ENCODE measurements at regions not wholly inside any gene's neighbourhood (a gene's known extent, or its start where the extent isn't known, plus 50 kb on each side); places are given as distances from the start of the nearest gene placed in this dataset.

DNA sequence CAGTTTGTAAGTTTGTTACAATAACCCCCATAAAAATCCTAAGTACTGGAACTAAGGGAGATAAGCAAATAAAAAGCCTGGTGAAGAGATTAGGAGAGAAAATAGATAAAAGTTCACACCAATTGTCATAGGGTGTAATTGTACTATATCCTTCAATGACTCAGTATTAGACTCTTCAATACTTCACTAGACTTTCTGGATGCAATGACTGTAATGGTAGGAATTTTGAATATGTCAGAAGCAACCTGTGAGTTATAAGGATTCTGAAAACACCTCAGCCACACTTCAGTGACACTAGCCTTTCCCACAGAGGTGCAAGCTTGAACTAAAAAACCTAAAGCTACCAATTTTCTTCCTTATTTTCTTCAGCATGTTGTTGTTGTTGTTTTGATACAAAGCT lies 147.9 kb downstream of the PTGER3 start:
- Histone ChIP-seq H3K36me3 (replicated peaks; ENCODE audit: control insufficient read depth, insufficient read depth, low read length) (no peaks in the 10 kb centered on the region), H3K27me3 (ENCODE audit: control insufficient read depth, insufficient read depth, low read length) (no peaks in the 10 kb centered on the region), H3K4me3 (ENCODE audit: insufficient read depth, low read depth, low read length) (no peak overlapping the region)
- no peak for DNase-seq

DNA sequence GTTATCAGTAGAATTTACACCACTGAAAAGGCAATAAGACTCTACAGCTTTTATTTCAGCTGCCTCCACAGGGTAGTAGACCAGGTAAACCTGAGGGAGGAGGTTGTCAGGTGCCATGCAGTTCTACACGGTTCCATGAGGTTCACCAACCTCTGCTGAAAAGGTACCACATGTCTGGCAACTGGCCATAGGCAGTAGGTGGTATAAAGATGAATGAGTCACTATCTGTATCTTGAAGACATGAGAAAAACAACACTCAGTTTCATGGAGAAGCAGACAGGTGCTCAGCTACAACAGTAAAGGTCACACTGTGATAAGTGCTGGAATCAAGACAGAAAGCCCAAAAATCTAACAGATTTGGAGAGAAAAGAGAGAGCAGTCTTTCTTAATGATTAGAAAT lies 145.4 kb downstream of the PTGER3 start:
- no peak for DNase-seq
- H3K4me3 ChIP-seq (ENCODE audit: insufficient read depth, low read depth, low read length), result no peak overlapping the region
- H3K27me3 ChIP-seq (ENCODE audit: control insufficient read depth, insufficient read depth, low read length), result no peaks in the 10 kb centered on the region
- no peaks in the 10 kb centered on the region for H3K36me3 ChIP-seq (replicated peaks; ENCODE audit: control insufficient read depth, insufficient read depth, low read length)

DNA sequence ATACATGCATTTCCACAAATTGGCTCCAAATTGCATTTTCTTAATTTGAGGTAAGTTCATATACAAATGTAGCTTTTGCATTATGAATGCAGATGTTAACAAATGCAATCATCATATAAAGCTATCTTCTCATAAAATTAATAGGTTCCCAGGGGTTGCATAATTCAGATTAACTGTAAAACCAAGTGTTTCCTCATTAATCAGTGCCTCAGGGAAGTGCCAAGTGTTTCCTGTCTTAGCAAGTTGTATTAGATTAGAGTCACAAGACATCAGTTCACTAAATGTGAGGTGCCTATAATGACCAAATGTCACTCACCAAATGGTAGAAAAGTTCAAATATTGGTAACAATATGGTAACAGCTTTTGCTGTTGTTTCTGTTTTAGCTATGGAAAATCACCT lies 140.8 kb downstream of the PTGER3 start:
- Histone ChIP-seq H3K36me3 (replicated peaks; ENCODE audit: control insufficient read depth, insufficient read depth, low read length) (no peaks in the 10 kb centered on the region), H3K27me3 (ENCODE audit: control insufficient read depth, insufficient read depth, low read length) (no peaks in the 10 kb centered on the region), H3K4me3 (ENCODE audit: insufficient read depth, low read depth, low read length) (no peak overlapping the region)
- DNase-seq, result no peak

DNA sequence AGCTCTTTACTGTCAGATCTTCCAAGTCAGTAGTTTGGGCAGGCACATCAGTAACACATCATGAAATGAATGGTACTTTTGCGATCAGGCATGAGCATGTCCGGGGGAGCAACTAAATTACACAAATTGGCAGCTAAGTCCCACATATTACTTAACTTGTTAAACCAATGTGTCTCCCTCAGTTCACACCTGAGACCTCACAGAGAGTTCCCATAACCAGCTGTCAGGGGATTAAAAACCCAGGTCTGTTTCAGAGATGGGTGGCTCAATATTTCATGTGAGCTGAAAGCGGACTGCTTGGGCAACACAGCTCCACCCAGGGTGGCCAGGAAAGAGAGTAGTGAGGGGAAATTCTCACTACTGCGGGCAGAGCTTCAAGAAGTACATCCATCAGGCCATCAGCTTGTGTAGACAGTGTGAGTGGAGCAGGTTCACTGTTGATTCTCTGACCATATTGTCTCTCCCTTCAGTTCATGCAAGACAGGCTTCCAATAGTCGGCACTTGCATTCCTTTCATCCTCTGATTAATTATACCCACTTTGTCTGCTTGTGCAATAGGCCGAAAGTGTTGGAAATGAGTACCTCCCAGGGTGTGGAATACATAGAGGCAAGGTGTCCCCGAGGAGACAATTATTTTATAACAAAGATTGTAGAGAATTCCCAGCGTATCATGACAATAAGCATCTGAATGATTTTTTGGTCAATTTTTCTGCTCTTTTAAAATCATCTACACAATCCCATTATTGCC lies 139.9 kb downstream of the PTGER3 start:
- no peaks in the 10 kb centered on the region for H3K36me3 ChIP-seq (replicated peaks; ENCODE audit: control insufficient read depth, insufficient read depth, low read length)
- no peaks in the 10 kb centered on the region for H3K27me3 ChIP-seq (ENCODE audit: control insufficient read depth, insufficient read depth, low read length)
- H3K4me3 ChIP-seq (ENCODE audit: insufficient read depth, low read depth, low read length), result no peak overlapping the region
- DNase-seq, result no peak

DNA sequence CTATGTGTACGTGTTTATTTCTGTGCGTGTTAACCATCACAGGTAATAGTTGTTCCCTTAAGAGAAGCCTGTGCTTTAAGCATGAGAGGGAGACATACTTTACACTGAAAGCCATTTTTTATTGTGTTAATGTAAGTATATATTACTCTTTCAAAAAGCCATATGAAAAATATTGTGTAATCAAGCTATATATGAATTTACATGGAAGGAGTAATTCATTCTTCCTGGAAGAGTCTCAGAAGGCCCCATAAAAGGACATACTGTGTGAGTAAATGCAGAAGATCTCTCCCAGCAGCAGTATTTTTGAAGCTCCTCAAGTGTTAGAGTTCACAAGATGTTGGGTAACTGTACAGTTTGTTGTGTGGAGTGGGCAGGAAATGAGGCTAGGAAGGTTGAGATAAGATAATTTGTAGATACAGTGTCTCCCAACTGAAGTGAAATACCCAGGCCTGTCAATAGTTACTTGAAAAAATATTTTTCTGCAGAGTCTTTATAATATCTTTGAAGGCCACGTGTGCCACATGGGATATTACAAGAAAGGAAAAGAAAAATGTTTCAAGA lies 138.3 kb downstream of the PTGER3 start:
- no peak overlapping the region for H3K4me3 ChIP-seq (ENCODE audit: insufficient read depth, low read depth, low read length)
- H3K36me3 ChIP-seq (replicated peaks; ENCODE audit: control insufficient read depth, insufficient read depth, low read length), result no peaks in the 10 kb centered on the region
- no peaks in the 10 kb centered on the region for H3K27me3 ChIP-seq (ENCODE audit: control insufficient read depth, insufficient read depth, low read length)
- no peak for DNase-seq

DNA sequence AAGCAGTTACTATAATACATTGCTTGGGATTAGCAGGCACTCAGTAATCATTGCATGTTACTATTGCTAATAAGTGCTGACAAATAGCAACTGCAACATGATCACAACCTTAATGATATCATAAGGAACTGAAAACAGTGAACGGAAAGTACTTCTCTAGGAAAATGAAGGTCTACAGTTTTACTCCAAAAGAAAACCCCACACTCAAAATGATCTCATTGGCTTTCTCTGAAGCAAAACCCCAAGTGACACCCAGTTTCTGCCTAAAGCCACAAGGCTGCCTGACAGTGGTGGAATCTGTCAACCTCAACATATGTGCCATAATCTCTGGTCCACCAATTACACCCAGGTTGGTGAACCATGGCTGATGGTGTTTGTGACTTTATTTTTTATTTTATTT lies 137.6 kb downstream of the PTGER3 start:
- Histone ChIP-seq H3K4me3 (ENCODE audit: insufficient read depth, low read depth, low read length) (no peak overlapping the region), H3K36me3 (replicated peaks; ENCODE audit: control insufficient read depth, insufficient read depth, low read length) (no peaks in the 10 kb centered on the region), H3K27me3 (ENCODE audit: control insufficient read depth, insufficient read depth, low read length) (no peaks in the 10 kb centered on the region)
- no peak for DNase-seq

DNA sequence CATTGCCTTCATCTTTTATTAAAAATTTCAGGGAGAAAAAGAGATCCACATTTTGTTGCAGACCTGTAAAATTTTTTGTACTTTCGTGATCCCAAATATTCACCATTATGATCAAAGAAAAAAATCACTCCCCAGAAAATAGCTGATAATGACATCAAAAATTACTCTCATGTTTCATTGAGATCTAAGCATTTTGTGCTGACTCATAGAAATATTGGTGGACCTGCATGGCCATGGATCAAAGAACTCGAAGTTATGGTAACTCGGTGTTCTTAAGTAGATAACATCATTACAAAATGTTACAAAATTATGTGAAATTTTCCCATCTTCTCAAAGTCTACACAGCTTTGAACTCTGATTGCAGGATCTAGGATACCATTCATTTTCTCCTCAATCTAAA lies 135.8 kb downstream of the PTGER3 start:
- H3K36me3 ChIP-seq (replicated peaks; ENCODE audit: control insufficient read depth, insufficient read depth, low read length), result no peaks in the 10 kb centered on the region
- DNase-seq, result no peak
- no peak overlapping the region for H3K4me3 ChIP-seq (ENCODE audit: insufficient read depth, low read depth, low read length)
- H3K27me3 ChIP-seq (ENCODE audit: control insufficient read depth, insufficient read depth, low read length), result no peaks in the 10 kb centered on the region

DNA sequence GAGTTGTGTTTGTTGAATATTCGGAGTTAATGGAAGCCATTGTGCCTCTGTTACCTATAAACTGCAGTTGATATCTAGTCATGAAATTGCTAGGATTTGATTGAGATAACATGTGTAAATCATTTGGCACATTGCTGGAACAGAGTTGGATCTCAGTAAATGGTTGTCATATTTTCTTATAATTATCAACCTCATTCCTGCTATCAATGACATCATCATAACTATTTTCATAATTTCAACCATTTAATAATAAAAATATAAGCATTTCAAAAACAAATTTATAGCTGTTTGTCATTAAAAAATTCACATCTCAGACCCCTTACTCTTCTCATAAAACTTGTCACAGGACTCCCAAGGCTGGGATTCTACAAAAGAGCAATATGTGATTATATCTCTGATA lies 133.4 kb downstream of the PTGER3 start:
- Histone ChIP-seq H3K4me3 (ENCODE audit: insufficient read depth, low read depth, low read length) (no peak overlapping the region), H3K27me3 (ENCODE audit: control insufficient read depth, insufficient read depth, low read length) (no peaks in the 10 kb centered on the region), H3K36me3 (replicated peaks; ENCODE audit: control insufficient read depth, insufficient read depth, low read length) (no peaks in the 10 kb centered on the region)
- DNase-seq, result no peak

DNA sequence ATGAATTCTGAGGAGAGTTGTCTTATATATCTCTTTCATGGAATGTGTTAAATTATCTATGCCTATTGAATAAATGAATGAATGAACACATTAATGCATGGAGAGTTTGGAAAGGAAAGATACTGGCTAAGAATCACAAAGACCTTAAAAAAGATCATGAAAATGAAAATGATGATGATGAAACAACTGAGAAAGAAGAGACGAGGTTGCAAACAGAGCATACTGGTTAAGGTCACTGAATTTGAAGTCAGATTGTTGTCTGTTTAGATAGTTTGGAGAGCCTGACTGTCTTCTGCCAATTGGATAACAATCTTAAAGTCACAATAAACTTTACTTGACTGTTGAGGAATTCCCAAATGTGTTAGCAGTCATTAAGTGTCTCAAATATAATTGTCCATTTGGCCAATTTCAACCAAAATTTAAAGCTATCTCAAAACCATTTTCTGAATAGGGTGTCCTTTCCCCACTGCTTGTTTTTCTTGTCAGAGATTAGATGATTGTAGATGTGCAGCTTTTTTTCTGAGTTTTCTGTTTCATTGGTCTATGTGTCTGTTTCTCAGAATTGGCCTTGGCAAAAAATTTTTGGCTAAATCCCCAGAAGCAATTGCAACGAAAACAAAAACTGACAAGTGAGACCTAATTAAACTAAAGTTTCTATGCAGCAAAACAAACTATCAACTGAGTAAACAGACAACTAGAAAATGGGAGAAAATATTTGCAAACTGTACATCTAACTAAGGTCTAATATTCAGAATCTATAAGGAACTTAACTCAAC lies 132.2 kb downstream of the PTGER3 start:
- no peak overlapping the region for H3K4me3 ChIP-seq (ENCODE audit: insufficient read depth, low read depth, low read length)
- DNase-seq, result no peak

DNA sequence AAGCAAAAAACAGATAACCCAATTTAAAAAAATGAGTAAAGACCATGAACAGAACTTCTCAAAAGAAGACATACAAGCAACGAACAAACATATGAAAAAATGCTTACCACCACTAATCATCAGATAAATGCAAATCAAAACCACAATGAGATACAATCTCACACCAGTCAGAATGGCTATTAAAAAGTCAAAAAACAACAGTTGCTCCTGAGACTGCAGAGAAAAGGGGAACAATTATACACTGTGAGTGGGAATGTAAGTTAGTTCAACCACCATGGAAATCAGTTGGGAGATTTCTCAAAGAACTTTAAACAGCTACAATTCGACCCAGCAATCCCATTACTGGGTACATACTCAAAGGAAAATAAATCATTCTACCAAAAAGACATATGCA lies 131.6 kb downstream of the PTGER3 start:
- Histone ChIP-seq H3K36me3 (replicated peaks; ENCODE audit: control insufficient read depth, insufficient read depth, low read length) (no peaks in the 10 kb centered on the region), H3K4me3 (ENCODE audit: insufficient read depth, low read depth, low read length) (no peak overlapping the region), H3K27me3 (ENCODE audit: control insufficient read depth, insufficient read depth, low read length) (no peaks in the 10 kb centered on the region)
- DNase-seq, result no peak

More for the DNA sequence above, 132.2 kb downstream of the PTGER3 start:
- Histone ChIP-seq H3K36me3 (replicated peaks; ENCODE audit: control insufficient read depth, insufficient read depth, low read length) (no peaks in the 10 kb centered on the region), H3K27me3 (ENCODE audit: control insufficient read depth, insufficient read depth, low read length) (no peaks in the 10 kb centered on the region)

DNA sequence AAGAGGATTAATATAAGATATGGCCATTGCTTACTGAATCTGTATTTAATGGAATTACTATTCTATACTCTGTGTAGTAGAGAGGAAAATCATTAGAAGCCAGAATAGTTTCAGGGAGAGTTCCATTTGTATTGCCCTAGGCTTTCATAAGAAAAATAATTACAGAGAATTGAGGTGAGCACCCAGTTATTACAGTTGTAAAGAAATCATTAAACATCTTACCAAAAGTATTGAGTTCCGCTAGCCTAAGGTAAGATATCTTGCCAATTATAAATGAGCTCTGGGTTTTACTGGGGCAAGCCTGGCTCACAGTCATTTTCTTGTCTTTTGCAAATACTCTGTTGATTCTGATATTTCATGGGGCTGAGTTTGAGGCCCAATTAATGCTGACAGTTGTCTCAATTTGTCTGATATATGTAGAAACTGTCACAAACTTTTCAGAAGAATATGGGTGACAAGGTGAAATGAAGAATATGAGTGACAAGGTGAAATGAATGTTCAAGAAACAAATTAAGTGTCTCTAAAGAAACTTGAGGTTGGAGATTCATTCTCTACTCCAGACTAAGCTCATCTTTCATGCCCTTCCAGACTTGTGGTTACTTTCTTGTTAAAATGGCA lies 127.8 kb downstream of the PTGER3 start:
- no peaks in the 10 kb centered on the region for H3K36me3 ChIP-seq (replicated peaks; ENCODE audit: control insufficient read depth, insufficient read depth, low read length)
- H3K27me3 ChIP-seq (ENCODE audit: control insufficient read depth, insufficient read depth, low read length), result no peaks in the 10 kb centered on the region
- no peak overlapping the region for H3K4me3 ChIP-seq (ENCODE audit: insufficient read depth, low read depth, low read length)
- no peak for DNase-seq
